Heart left ventricle (tissue), 16 donors: ENCODE measurements at regions not wholly inside any gene's neighbourhood (a gene's known extent, or its start where the extent isn't known, plus 50 kb on each side); places are given as distances from the start of the nearest gene placed in this dataset.

Experiments
- ATAC-seq, 4 donors: fragments of 200-7000 bp; cut with Tn5 transposase; one replicate each; pipeline ENCODE4 v1.9.1; 2020 to 2022; ENCODE audit warnings: moderate library complexity in 4 of 4, mild to moderate bottlenecking in 3 of 4, moderate number of reproducible peaks in 1 of 4
- DNase-seq, 5 donors: peaks; one replicate each; pipeline ENCODE4 v3.0.0-alpha.2; 2020
- H3K27ac ChIP-seq, 12 donors: fragments of 200-600 bp; sonication (generic) in 4 of 12; one replicate each; pipeline versions ENCODE4 v1.5.0 to v1.8.0; 2016 to 2022; ENCODE audit warnings: mild to moderate bottlenecking in 2 of 12
- H3K27me3 ChIP-seq, 9 donors: fragments of 200-600 bp; sonication (generic) in 2 of 9; one replicate each; pipeline versions ENCODE4 v1.5.1 to v1.8.0; 2016 to 2022; ENCODE audit warnings: mild to moderate bottlenecking in 3 of 9
- H3K36me3 ChIP-seq, 9 donors: fragments of 200-600 bp; sonication (generic) in 2 of 9; one replicate each; pipeline versions ENCODE4 v1.5.0 to v1.8.0; 2018 to 2022; ENCODE audit warnings: mild to moderate bottlenecking in 2 of 9
- H3K4me1 ChIP-seq, 12 donors: fragments of 200-600 bp; sonication (generic) in 4 of 12; one replicate each; pipeline versions ENCODE4 v1.5.0 to v1.8.0; 2016 to 2022; ENCODE audit warnings: mild to moderate bottlenecking in 3 of 12
- H3K4me3 ChIP-seq, 12 donors: fragments of 200-600 bp; sonication (generic) in 4 of 12; one replicate each; pipeline versions ENCODE4 v1.5.0 to v1.8.0; 2017 to 2022; ENCODE audit warnings: mild to moderate bottlenecking in 9 of 12, moderate library complexity in 4 of 12
- H3K9me3 ChIP-seq, 12 donors: fragments of 200-600 bp; sonication (generic) in 4 of 12; one replicate each; pipeline versions ENCODE4 v1.5.0 to v1.8.0; 2016 to 2022; ENCODE audit warnings: mild to moderate bottlenecking in 1 of 12
- POLR2A ChIP-seq, 2 donors: fragments of 450-650 bp; IDR thresholded peaks; one replicate each; pipeline ENCODE4 v1.6.1; 2017; ENCODE audit warnings: antibody characterized with exemption in 2 of 2, mild to moderate bottlenecking in 2 of 2, moderate library complexity in 2 of 2
- WGBS, 4 donors: extraction: QIAGEN DNeasy Blood & Tissue Kit in 2 of 4; methylation state at CpG; one replicate each; pipeline versions ENCODE4 v1.1.5 to v1.1.7; 2013 to 2018; 5-methylcytosine and 5-hydroxymethylcytosine counted together
- intact Hi-C, 10 donors: fragments of 100-400 bp; cut with DNase I; formaldehyde crosslinking; loops; one replicate each; pipeline versions ENCODE4 v1.11.1 to v1.14.2; 2022
- TF ChIP-seq, protein P1 (sequence below), 12 donors: fragments of 200-600 bp; sonication (generic) in 4 of 12; IDR thresholded peaks; one replicate each; pipeline versions ENCODE4 v1.5.0 to v1.8.0; 2018 to 2022; ENCODE audit warnings: antibody characterized with exemption in 12 of 12, mild to moderate bottlenecking in 5 of 12
- donor health status: ischemic (EF 13 %, LVEDD 7.1; RV severe dilation, severe dysfunction).
- donor health status: healthy with polysubstance abuse.
- donor health status: DM: no; HTN: yes; CAD: no.
- donor health status: DM: no; HTN: no; CAD: no.
- donor health status: ischemic (EF 25% LVEDD 6.9; RV normal size, moderate dysfunction).
- donor health status: ischemic (EF 25% LVEDD 5.7; RV mildly dilated, moderate dysfunction).
- donor health status: healthy.
- donor health status: DM: yes; HTN: yes; CAD: no.
- donor health status: ischemic (EF 35%, LVEDD 5.7; RV mildly dilated, moderate dysfunction).
- donor health status: nonischemic (EF 11% LVEDD 7.7; RV severe dilation, severe dysfunction).
- donor health status: DM: yes; HTN: yes; CAD: no.
- donor health status: PGD.
- donor health status: ischemic (EF 29% LVEDD 5.4; RV normal size, mild dysfunction).
- donor health status: nonischemic (EF 23%, LVEDD 6.1; RV moderate dilation, normal function).

DNA sequence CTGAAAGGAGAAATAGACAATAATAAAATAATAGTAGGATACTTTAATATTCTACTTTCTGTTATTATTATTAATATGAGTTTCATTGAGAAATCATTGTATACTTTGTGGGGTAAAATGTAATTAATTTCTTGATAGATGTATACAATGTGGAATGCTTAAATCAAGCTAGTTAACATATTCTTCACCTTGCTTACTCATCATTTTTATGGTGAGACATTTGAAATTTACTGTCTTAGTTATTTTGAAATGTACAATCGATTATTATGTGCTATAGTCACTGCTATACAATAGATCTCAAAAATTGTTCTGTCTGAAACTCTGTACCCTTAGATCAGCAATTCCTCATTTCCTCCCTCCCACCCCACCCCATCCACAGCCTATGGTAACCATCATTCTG lies 720.3 kb downstream of the RNF144B start:
- H3K9me3 ChIP-seq = peaks cover 0 to 59% (median 4%) of the 10 kb centered on the region in 12 donors

DNA sequence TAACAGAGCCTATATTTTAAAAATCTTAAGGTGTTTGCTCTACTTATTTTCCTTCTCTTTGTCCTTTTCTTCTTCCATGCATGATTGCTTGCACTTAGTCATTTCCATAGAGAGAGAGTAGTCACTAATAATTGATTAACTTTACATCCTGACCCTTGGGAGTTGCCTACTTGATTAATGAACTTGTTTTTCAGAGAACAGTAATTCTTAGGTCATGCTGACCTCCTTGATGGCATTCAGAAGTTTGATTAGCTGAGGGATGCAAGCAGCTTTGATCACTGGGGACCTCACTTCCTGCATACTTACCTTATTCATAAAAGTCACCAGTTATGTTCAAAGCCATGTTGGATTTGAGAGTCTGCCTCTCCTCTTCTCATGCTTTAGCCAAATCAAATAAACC lies 715.6 kb upstream of the ID4 start:
- TF ChIP-seq, protein P1, sequence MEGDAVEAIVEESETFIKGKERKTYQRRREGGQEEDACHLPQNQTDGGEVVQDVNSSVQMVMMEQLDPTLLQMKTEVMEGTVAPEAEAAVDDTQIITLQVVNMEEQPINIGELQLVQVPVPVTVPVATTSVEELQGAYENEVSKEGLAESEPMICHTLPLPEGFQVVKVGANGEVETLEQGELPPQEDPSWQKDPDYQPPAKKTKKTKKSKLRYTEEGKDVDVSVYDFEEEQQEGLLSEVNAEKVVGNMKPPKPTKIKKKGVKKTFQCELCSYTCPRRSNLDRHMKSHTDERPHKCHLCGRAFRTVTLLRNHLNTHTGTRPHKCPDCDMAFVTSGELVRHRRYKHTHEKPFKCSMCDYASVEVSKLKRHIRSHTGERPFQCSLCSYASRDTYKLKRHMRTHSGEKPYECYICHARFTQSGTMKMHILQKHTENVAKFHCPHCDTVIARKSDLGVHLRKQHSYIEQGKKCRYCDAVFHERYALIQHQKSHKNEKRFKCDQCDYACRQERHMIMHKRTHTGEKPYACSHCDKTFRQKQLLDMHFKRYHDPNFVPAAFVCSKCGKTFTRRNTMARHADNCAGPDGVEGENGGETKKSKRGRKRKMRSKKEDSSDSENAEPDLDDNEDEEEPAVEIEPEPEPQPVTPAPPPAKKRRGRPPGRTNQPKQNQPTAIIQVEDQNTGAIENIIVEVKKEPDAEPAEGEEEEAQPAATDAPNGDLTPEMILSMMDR (IDR thresholded peaks at IDR 0.05) = no peak
- TF ChIP-seq POLR2A (IDR thresholded peaks at IDR 0.05) = no peak
- no peak overlapping the region for H3K4me3 ChIP-seq
- no peaks in the 10 kb centered on the region for H3K36me3 ChIP-seq
- no peaks in the 10 kb centered on the region for H3K4me1 ChIP-seq
- H3K9me3 ChIP-seq = peaks cover 0 to 19% (median under 1%) of the 10 kb centered on the region in 12 donors
- DNase-seq = no peak
- no peak overlapping the region for H3K27ac ChIP-seq
- no peak for ATAC-seq
- H3K27me3 ChIP-seq = no peaks in the 10 kb centered on the region
- intact Hi-C loops = no loop called here

More for the DNA sequence above, 720.3 kb downstream of the RNF144B start:
- intact Hi-C loops = no loop called here
- no peak for ATAC-seq
- no peak overlapping the region for H3K4me3 ChIP-seq
- H3K27me3 ChIP-seq = no peaks in the 10 kb centered on the region
- TF ChIP-seq, protein P1 (IDR thresholded peaks at IDR 0.05) = no peak
- no peak for TF ChIP-seq POLR2A (IDR thresholded peaks at IDR 0.05)
- DNase-seq = no peak
- no peak overlapping the region for H3K27ac ChIP-seq
- 80 to 91% (median 88%) methylated on average over 1 of the region's 1 CpG for WGBS, 4 donors
- no peaks in the 10 kb centered on the region for H3K4me1 ChIP-seq
- no peaks in the 10 kb centered on the region for H3K36me3 ChIP-seq

DNA sequence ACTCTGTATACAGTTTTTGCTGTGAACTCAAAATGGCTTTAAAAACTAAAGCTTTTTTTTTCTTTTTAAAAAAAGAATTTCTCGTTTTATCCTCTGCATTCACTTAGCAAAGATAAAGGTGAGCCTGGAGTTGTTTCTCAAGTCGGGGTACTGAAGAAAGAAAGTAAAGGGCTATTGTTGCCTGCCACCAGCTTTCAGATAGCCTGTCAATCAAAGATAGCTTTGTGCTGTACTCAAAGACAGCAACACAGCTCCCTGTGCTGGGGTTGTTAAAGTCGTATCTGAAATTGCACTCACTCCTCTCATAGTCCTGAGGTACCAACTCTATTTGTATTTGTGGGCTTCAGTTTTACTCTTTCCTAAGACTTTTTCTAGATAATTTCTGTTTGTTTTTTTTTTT lies 710.1 kb upstream of the ID4 start:
- no peak overlapping the region for H3K27ac ChIP-seq
- DNase-seq (no peak), ATAC-seq (no peak)
- H3K27me3 ChIP-seq = no peaks in the 10 kb centered on the region
- intact Hi-C loops = no loop called here
- TF ChIP-seq, protein P1 (IDR thresholded peaks at IDR 0.05) = no peak
- no peak for TF ChIP-seq POLR2A (IDR thresholded peaks at IDR 0.05)
- H3K9me3 ChIP-seq = peaks cover 0 to 5% (median 0%) of the 10 kb centered on the region in 12 donors
- H3K4me3 ChIP-seq = no peak overlapping the region
- H3K36me3 ChIP-seq = no peaks in the 10 kb centered on the region
- H3K4me1 ChIP-seq = no peaks in the 10 kb centered on the region
- 21 to 37% (median 28%) methylated on average over 3 of the region's 3 CpGs for WGBS, 4 donors

DNA sequence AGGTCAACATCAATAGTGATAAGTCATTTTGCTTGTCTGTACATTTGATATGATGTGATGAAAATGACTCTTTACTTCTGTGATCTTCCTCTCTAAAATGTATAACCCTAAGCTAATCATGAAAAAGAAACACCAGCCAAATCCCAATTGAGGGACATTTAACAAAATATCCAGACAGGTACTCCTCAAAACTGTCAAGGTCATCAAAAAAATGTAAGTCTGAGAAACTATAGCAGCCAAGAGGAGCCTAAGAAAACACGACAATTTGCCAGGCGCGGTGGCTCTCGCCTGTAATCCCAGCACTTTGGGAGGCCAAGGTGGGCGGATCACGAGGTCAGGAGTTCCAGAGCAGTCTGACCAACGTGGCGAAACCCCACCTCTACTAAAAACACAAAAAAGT lies 708.5 kb upstream of the ID4 start:
- H3K36me3 ChIP-seq = no peaks in the 10 kb centered on the region
- TF ChIP-seq, protein P1 (IDR thresholded peaks at IDR 0.05) = no peak
- no peak for TF ChIP-seq POLR2A (IDR thresholded peaks at IDR 0.05)
- ATAC-seq (no peak), DNase-seq (no peak)
- H3K27me3 ChIP-seq = no peaks in the 10 kb centered on the region
- WGBS, 4 donors = 79 to 89% (median 82%) methylated on average over 8 of the region's 8 CpGs
- no peaks in the 10 kb centered on the region for H3K4me1 ChIP-seq
- intact Hi-C loops = no loop called here
- H3K27ac ChIP-seq = no peak overlapping the region
- H3K4me3 ChIP-seq = no peak overlapping the region
- peaks cover 0 to 3% (median 0%) of the 10 kb centered on the region in 12 donors for H3K9me3 ChIP-seq
